ENCODE measurements at regions not wholly inside any gene's neighbourhood (a gene's known extent, or its start where the extent isn't known, plus 50 kb on each side); places are given as distances from the start of the nearest gene placed in this dataset.

GRCh38 chr12:61911113-61911512, 349.1 kb upstream of the USP15 start:
- H3K4me3 Mint-ChIP-seq = no peak overlapping the region
- H3K27ac Mint-ChIP-seq = no peak overlapping the region
- no peaks in the 10 kb centered on the region for H3K4me1 Mint-ChIP-seq (ENCODE audit: low read depth)
- no peaks in the 10 kb centered on the region for H3K36me3 Mint-ChIP-seq
- no peaks in the 10 kb centered on the region for H3K27me3 Mint-ChIP-seq
- no peaks in the 10 kb centered on the region for H3K9me3 Mint-ChIP-seq (ENCODE audit: low read depth)

GRCh38 chr12:61915420-61915819, 344.8 kb upstream of the USP15 start:
- H3K9me3 Mint-ChIP-seq (ENCODE audit: low read depth) = no peaks in the 10 kb centered on the region
- no peaks in the 10 kb centered on the region for H3K27me3 Mint-ChIP-seq
- no peak overlapping the region for H3K4me3 Mint-ChIP-seq
- no peaks in the 10 kb centered on the region for H3K4me1 Mint-ChIP-seq (ENCODE audit: low read depth)
- no peak overlapping the region for H3K27ac Mint-ChIP-seq
- H3K36me3 Mint-ChIP-seq = no peaks in the 10 kb centered on the region

- Mint-ChIP-seq H3K27me3 (no peaks in the 10 kb centered on the region), H3K4me3 (no peak overlapping the region), H3K9me3 (ENCODE audit: low read depth) (peaks cover 3% of the 10 kb centered on the region), H3K36me3 (peaks cover 3% of the 10 kb centered on the region), H3K27ac (no peak overlapping the region), H3K4me1 (ENCODE audit: low read depth) (no peaks in the 10 kb centered on the region)
Measured at GRCh38 chr12:61916831-61917230, 343.4 kb upstream of the USP15 start.

- peaks cover 7% of the 10 kb centered on the region for H3K9me3 Mint-ChIP-seq (ENCODE audit: low read depth)
- no peaks in the 10 kb centered on the region for H3K4me1 Mint-ChIP-seq (ENCODE audit: low read depth)
- H3K36me3 Mint-ChIP-seq = peaks cover 5% of the 10 kb centered on the region
- no peak overlapping the region for H3K4me3 Mint-ChIP-seq
- H3K27me3 Mint-ChIP-seq = no peaks in the 10 kb centered on the region
- no peak overlapping the region for H3K27ac Mint-ChIP-seq
Measured at GRCh38 chr12:61919686-61920085, 340.5 kb upstream of the USP15 start.

- H3K27ac Mint-ChIP-seq = no peak overlapping the region
- no peak overlapping the region for H3K4me3 Mint-ChIP-seq
- H3K9me3 Mint-ChIP-seq (ENCODE audit: low read depth) = peaks cover 12% of the 10 kb centered on the region
- no peaks in the 10 kb centered on the region for H3K4me1 Mint-ChIP-seq (ENCODE audit: low read depth)
- H3K27me3 Mint-ChIP-seq = no peaks in the 10 kb centered on the region
- H3K36me3 Mint-ChIP-seq = peaks cover 5% of the 10 kb centered on the region
Measured at GRCh38 chr12:61920230-61920629, 340.0 kb upstream of the USP15 start.

GRCh38 chr12:61923152-61923551, 337.1 kb upstream of the USP15 start:
- Mint-ChIP-seq H3K36me3 (peaks cover 5% of the 10 kb centered on the region), H3K4me1 (ENCODE audit: low read depth) (no peaks in the 10 kb centered on the region), H3K9me3 (ENCODE audit: low read depth) (peaks cover 25% of the 10 kb centered on the region), H3K27ac (no peak overlapping the region), H3K27me3 (no peaks in the 10 kb centered on the region), H3K4me3 (no peak overlapping the region)

- Mint-ChIP-seq H3K27me3 (no peaks in the 10 kb centered on the region), H3K9me3 (ENCODE audit: low read depth) (no peaks in the 10 kb centered on the region), H3K4me1 (ENCODE audit: low read depth) (no peaks in the 10 kb centered on the region), H3K36me3 (no peaks in the 10 kb centered on the region), H3K4me3 (no peak overlapping the region), H3K27ac (no peak overlapping the region)
Measured at GRCh38 chr12:61934564-61934963, 325.6 kb upstream of the USP15 start.

GRCh38 chr12:61939977-61940376, 320.2 kb upstream of the USP15 start:
- H3K27ac Mint-ChIP-seq = no peak overlapping the region
- H3K9me3 Mint-ChIP-seq (ENCODE audit: low read depth) = peaks cover 3% of the 10 kb centered on the region
- no peaks in the 10 kb centered on the region for H3K27me3 Mint-ChIP-seq
- no peak overlapping the region for H3K4me3 Mint-ChIP-seq
- no peaks in the 10 kb centered on the region for H3K36me3 Mint-ChIP-seq
- H3K4me1 Mint-ChIP-seq (ENCODE audit: low read depth) = no peaks in the 10 kb centered on the region

GRCh38 chr12:61956545-61956944, 303.7 kb upstream of the USP15 start:
- no peak overlapping the region for H3K4me3 Mint-ChIP-seq
- no peak overlapping the region for H3K27ac Mint-ChIP-seq
- H3K27me3 Mint-ChIP-seq = no peaks in the 10 kb centered on the region
- no peaks in the 10 kb centered on the region for H3K4me1 Mint-ChIP-seq (ENCODE audit: low read depth)
- no peaks in the 10 kb centered on the region for H3K36me3 Mint-ChIP-seq
- no peaks in the 10 kb centered on the region for H3K9me3 Mint-ChIP-seq (ENCODE audit: low read depth)

- H3K9me3 Mint-ChIP-seq (ENCODE audit: low read depth) = peaks cover 5% of the 10 kb centered on the region
- H3K27me3 Mint-ChIP-seq = peaks cover 2% of the 10 kb centered on the region
- no peak overlapping the region for H3K27ac Mint-ChIP-seq
- H3K4me1 Mint-ChIP-seq (ENCODE audit: low read depth) = no peaks in the 10 kb centered on the region
- no peak overlapping the region for H3K4me3 Mint-ChIP-seq
- no peaks in the 10 kb centered on the region for H3K36me3 Mint-ChIP-seq
Measured at GRCh38 chr12:61974461-61974860, 285.7 kb upstream of the USP15 start.

- H3K9me3 Mint-ChIP-seq (ENCODE audit: low read depth) = no peaks in the 10 kb centered on the region
- no peaks in the 10 kb centered on the region for H3K36me3 Mint-ChIP-seq
- H3K27me3 Mint-ChIP-seq = no peaks in the 10 kb centered on the region
- H3K4me3 Mint-ChIP-seq = no peak overlapping the region
- H3K27ac Mint-ChIP-seq = no peak overlapping the region
- no peaks in the 10 kb centered on the region for H3K4me1 Mint-ChIP-seq (ENCODE audit: low read depth)
Measured at GRCh38 chr12:61985830-61986229, 274.4 kb upstream of the USP15 start.

- H3K36me3 Mint-ChIP-seq = no peaks in the 10 kb centered on the region
- no peaks in the 10 kb centered on the region for H3K4me1 Mint-ChIP-seq (ENCODE audit: low read depth)
- no peak overlapping the region for H3K4me3 Mint-ChIP-seq
- no peaks in the 10 kb centered on the region for H3K27me3 Mint-ChIP-seq
- no peaks in the 10 kb centered on the region for H3K9me3 Mint-ChIP-seq (ENCODE audit: low read depth)
- H3K27ac Mint-ChIP-seq = no peak overlapping the region
Measured at GRCh38 chr12:61987173-61987572, 273.0 kb upstream of the USP15 start.

GRCh38 chr12:61991661-61992060, 268.5 kb upstream of the USP15 start:
- H3K4me1 Mint-ChIP-seq (ENCODE audit: low read depth) = no peaks in the 10 kb centered on the region
- H3K9me3 Mint-ChIP-seq (ENCODE audit: low read depth) = no peaks in the 10 kb centered on the region
- no peaks in the 10 kb centered on the region for H3K36me3 Mint-ChIP-seq
- no peak overlapping the region for H3K4me3 Mint-ChIP-seq
- H3K27ac Mint-ChIP-seq = no peak overlapping the region
- H3K27me3 Mint-ChIP-seq = no peaks in the 10 kb centered on the region

- H3K9me3 Mint-ChIP-seq (ENCODE audit: low read depth) = no peaks in the 10 kb centered on the region
- no peaks in the 10 kb centered on the region for H3K4me1 Mint-ChIP-seq (ENCODE audit: low read depth)
- H3K36me3 Mint-ChIP-seq = no peaks in the 10 kb centered on the region
- no peak overlapping the region for H3K27ac Mint-ChIP-seq
- no peaks in the 10 kb centered on the region for H3K27me3 Mint-ChIP-seq
- H3K4me3 Mint-ChIP-seq = no peak overlapping the region
Measured at GRCh38 chr12:61993734-61994345, 266.4 kb upstream of the USP15 start.

GRCh38 chr12:61996717-61997116, 263.5 kb upstream of the USP15 start:
- Mint-ChIP-seq H3K27me3 (no peaks in the 10 kb centered on the region), H3K27ac (no peak overlapping the region)

GRCh38 chr12:61998791-61999190, 261.4 kb upstream of the USP15 start:
- Mint-ChIP-seq H3K36me3 (no peaks in the 10 kb centered on the region), H3K4me1 (ENCODE audit: low read depth) (no peaks in the 10 kb centered on the region), H3K4me3 (no peak overlapping the region), H3K9me3 (ENCODE audit: low read depth) (no peaks in the 10 kb centered on the region), H3K27me3 (no peaks in the 10 kb centered on the region), H3K27ac (no peak overlapping the region)

More at GRCh38 chr12:61996717-61997116, 263.5 kb upstream of the USP15 start:
- no peaks in the 10 kb centered on the region for H3K4me1 Mint-ChIP-seq (ENCODE audit: low read depth)
- H3K36me3 Mint-ChIP-seq = no peaks in the 10 kb centered on the region
- H3K9me3 Mint-ChIP-seq (ENCODE audit: low read depth) = no peaks in the 10 kb centered on the region
- no peak overlapping the region for H3K4me3 Mint-ChIP-seq

All from activated naive CD8-positive, alpha-beta T cell (primary cell).